Karpas-422 (cell line): ENCODE measurements at regions not wholly inside any gene's neighbourhood (a gene's known extent, or its start where the extent isn't known, plus 50 kb on each side); places are given as distances from the start of the nearest gene placed in this dataset.

Experiments
- DNase-seq: peaks from one replicate; pipeline ENCODE4 v3.0.0-alpha.2; 2015
- H2AFZ ChIP-seq: fragments of 200-600 bp; sonication (generic); 2 replicates; pipeline ENCODE4 v1.6.1; 2014; ENCODE audit warnings: antibody characterized with exemption, low read length, mixed read lengths
- H3K27ac ChIP-seq: fragments of 200-600 bp; sonication (generic); 2 replicates; pipeline ENCODE4 v1.5.1; 2014; ENCODE audit warnings: mild to moderate bottlenecking, low read length, moderate library complexity
- H3K27me3 ChIP-seq: fragments of 200-600 bp; sonication (generic); 2 replicates; pipeline ENCODE4 v1.6.1; 2014; ENCODE audit warnings: low read length, mixed read lengths
- H3K36me3 ChIP-seq: fragments of 200-600 bp; sonication (generic); 2 replicates; pipeline ENCODE4 v1.6.1; 2014; ENCODE audit warnings: low read length, mixed read lengths; ENCODE audit not compliant: insufficient read depth
- H3K4me1 ChIP-seq: fragments of 200-600 bp; sonication (generic); 2 replicates; pipeline ENCODE4 v1.6.1; 2014; ENCODE audit warnings: mild to moderate bottlenecking, low read length, mixed read lengths
- H3K4me2 ChIP-seq: fragments of 200-600 bp; sonication (generic); 2 replicates; pipeline ENCODE4 v1.6.1; 2014; ENCODE audit warnings: low read length, low read depth, mild to moderate bottlenecking; ENCODE audit not compliant: poor library complexity, severe bottlenecking
- H3K4me3 ChIP-seq: fragments of 200-600 bp; sonication (generic); 2 replicates; pipeline ENCODE4 v1.5.1; 2014; ENCODE audit warnings: mild to moderate bottlenecking, antibody characterized with exemption, low read length, mixed read lengths
- H3K79me2 ChIP-seq: fragments of 200-600 bp; sonication (generic); 2 replicates; pipeline ENCODE4 v1.6.1; 2014; ENCODE audit warnings: mild to moderate bottlenecking, low read length, mixed read lengths
- H3K9ac ChIP-seq: fragments of 200-600 bp; sonication (generic); 2 replicates; pipeline ENCODE4 v1.6.0; 2014; ENCODE audit warnings: low read length
- H3K9me2 ChIP-seq: fragments of 200-600 bp; sonication (generic), shearing (Covaris generic); replicated peaks from 2 replicates; pipeline ENCODE4 v1.6.0; 2014; ENCODE audit warnings: mild to moderate bottlenecking, low read length, moderate library complexity; ENCODE audit not compliant: insufficient read depth
- H3K9me3 ChIP-seq: fragments of 300-700, 200-600 bp; sonication (generic); 2 replicates; pipeline ENCODE4 v1.6.1; 2014; ENCODE audit warnings: low read length, mixed read lengths
- H4K20me1 ChIP-seq: fragments of 200-600 bp; sonication (generic); 2 replicates; pipeline ENCODE4 v1.6.1; 2014; ENCODE audit warnings: mild to moderate bottlenecking, antibody characterized with exemption, low read length, low read depth; ENCODE audit not compliant: insufficient read depth

DNA sequence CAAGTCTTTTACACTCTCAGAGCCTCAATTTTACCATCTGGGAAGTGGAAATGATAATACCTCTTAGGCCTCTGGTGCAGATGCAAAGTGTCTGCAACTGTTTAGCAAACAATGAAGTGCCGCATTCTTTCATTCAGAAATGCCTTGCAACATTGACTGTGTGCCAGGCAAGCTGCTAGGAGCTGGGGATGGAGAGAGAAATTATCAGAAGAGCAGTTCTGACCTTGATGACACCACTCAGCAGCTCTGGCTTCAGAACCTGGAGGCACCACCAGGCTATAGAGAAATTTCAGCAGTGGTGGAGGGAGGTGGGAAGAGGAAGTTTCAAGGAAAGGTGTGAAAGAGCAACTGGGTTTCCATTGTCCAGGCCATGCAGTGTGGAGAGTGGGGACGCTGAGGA, 78.1 kb upstream of the HABP2 start:
- H3K27ac ChIP-seq: no peak overlapping the region
- H3K9me2 ChIP-seq: no peaks in the 10 kb centered on the region
- no peak for DNase-seq
- H3K4me2 ChIP-seq: no peak overlapping the region
- H3K4me3 ChIP-seq: no peak overlapping the region
- H3K36me3 ChIP-seq: no peaks in the 10 kb centered on the region
- no peaks in the 10 kb centered on the region for H4K20me1 ChIP-seq
- peaks cover 5% of the 10 kb centered on the region for H3K9me3 ChIP-seq
- H3K4me1 ChIP-seq: no peaks in the 10 kb centered on the region
- H2AFZ ChIP-seq: no peak overlapping the region
- no peaks in the 10 kb centered on the region for H3K79me2 ChIP-seq
- H3K27me3 ChIP-seq: no peaks in the 10 kb centered on the region
- H3K9ac ChIP-seq: no peak overlapping the region

DNA sequence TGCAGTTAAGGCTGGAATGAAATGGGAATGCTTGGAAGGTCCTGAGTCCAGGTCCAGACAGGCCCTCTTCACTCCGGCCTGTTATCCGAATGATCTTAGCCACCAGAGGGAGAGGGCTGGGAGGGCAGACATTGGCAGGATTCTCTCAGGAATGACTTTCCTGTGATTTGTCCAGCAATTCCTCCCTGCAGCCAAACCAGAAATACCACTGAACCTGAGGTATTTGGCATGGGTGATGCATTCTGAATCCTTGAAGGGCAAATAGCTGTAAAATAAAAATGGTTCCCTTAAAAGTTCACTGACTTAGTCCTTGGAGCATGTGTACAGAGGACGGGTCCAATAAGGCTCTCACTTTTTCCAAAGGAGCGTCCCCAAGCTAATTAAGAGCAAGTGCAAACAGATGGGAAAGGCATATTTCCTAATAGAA, 77.5 kb upstream of the HABP2 start:
- Histone ChIP-seq H4K20me1 (no peaks in the 10 kb centered on the region), H3K4me3 (no peak overlapping the region), H3K4me2 (no peak overlapping the region), H3K27ac (no peak overlapping the region), H3K9me3 (peaks cover 9% of the 10 kb centered on the region), H3K27me3 (no peaks in the 10 kb centered on the region), H3K4me1 (no peaks in the 10 kb centered on the region), H3K9me2 (no peaks in the 10 kb centered on the region), H2AFZ (no peak overlapping the region), H3K79me2 (no peaks in the 10 kb centered on the region), H3K9ac (no peak overlapping the region), H3K36me3 (no peaks in the 10 kb centered on the region)
- no peak for DNase-seq

DNA sequence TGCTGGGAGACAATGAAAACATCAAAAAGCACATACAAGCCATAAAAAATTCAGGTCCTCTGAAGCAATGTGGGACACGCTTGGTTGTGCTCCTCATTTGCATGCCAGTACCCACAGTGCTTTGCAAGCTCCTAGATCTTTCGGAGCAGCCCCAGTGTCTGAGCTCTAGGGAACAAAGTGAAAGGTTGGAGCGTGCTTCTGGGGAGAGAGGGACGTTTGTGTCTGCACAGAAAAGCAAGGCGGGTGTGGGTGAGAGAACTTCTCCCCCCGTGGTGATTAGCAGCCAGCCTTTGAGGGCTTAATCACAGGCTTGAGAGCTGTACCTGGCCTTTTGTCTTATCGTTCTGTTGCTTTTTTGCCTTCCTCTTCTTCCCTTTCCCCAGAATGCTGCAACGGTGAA, 76.7 kb upstream of the HABP2 start:
- Histone ChIP-seq H3K4me3 (no peak overlapping the region), H3K79me2 (no peaks in the 10 kb centered on the region), H3K4me2 (no peak overlapping the region), H3K36me3 (no peaks in the 10 kb centered on the region), H3K9me3 (peaks cover 13% of the 10 kb centered on the region), H4K20me1 (no peaks in the 10 kb centered on the region), H3K4me1 (no peaks in the 10 kb centered on the region), H2AFZ (no peak overlapping the region), H3K9ac (no peak overlapping the region), H3K27ac (no peak overlapping the region), H3K27me3 (no peaks in the 10 kb centered on the region), H3K9me2 (no peaks in the 10 kb centered on the region)
- no peak for DNase-seq

DNA sequence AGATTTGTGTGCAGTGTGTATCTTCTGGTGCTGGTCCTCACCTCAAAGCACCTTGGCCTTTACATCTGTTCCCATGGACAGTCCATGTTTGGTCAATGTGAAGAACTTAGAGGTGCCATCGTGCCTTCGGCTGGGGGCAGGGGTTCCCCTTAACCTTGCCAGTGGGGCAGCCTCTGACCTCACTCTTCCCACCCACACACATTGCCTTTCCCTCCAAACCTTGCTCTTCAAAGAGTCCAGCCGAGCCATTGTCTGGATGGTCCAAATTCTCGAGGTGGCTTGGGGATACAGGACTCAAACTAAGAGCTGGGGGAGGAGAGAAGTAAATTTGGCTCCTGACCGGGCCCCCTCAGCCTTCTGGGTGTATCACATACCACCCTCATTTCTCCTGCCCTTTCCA, 76.2 kb upstream of the HABP2 start:
- H3K27ac ChIP-seq: no peak overlapping the region
- no peak overlapping the region for H3K9ac ChIP-seq
- H3K9me3 ChIP-seq: peaks cover 13% of the 10 kb centered on the region
- H3K36me3 ChIP-seq: no peaks in the 10 kb centered on the region
- H3K79me2 ChIP-seq: no peaks in the 10 kb centered on the region
- no peak overlapping the region for H3K4me2 ChIP-seq
- H3K4me1 ChIP-seq: no peaks in the 10 kb centered on the region
- no peaks in the 10 kb centered on the region for H3K27me3 ChIP-seq
- H3K9me2 ChIP-seq: no peaks in the 10 kb centered on the region
- DNase-seq: no peak
- H4K20me1 ChIP-seq: no peaks in the 10 kb centered on the region
- no peak overlapping the region for H2AFZ ChIP-seq
- no peak overlapping the region for H3K4me3 ChIP-seq

DNA sequence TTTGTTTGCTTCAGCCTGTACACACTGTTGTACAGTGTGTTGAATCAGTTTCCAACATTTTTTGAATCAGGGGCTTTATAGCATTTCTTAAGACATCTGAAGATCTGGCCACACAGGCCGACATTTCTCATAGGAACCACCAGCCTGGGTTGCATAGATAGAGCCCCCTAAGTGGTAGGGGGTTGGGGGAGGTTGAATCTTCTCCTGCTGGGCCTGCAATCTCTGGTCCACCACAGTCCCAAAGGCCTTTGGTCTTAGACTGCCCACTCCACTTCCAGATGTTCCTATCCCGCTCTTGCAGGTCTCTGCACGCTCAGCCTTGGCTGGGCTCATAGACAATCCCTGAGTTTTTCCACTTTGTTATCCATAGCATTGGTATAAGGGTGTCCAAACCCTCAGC, 75.4 kb upstream of the HABP2 start:
- H3K9ac ChIP-seq: no peak overlapping the region

DNA sequence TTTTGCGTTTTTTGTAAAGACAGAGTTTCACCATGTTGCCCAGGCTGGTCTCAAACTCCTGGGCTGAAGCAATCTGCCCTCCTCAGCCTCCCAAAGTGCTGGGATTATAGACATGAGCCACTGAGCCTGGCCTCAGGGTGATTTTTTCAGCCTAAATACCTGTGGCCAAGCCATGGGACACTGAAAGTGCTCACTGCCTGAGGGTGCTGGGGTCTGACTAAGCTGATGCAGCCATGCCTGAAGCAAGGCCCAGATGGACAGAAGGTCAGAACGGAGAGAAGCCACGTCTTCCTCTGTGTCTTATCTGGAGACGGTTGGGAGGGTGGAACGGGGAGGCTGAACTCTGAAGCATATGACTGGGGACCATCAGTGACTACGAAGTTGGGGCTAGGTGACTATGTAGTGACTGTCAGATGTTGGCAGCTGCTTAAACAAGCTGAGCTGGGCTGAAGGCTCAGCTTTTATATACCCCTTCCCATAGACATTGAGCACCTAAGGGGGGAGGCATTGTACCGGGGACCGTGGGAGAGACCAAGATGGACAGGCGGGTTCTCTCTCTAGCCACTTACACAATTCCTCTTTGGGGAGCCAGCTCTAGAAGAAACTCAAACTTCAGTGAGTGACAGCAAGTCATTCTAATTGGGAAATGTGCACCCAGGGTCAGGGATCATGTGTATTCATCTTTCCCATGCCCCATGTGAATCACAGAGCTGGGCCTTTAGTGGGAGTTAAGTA, 73.3 kb upstream of the HABP2 start:
- Histone ChIP-seq H3K79me2 (no peaks in the 10 kb centered on the region), H3K27ac (no peak overlapping the region), H3K9me2 (no peaks in the 10 kb centered on the region), H3K4me1 (no peaks in the 10 kb centered on the region), H3K9ac (no peak overlapping the region), H3K9me3 (peaks cover 13% of the 10 kb centered on the region), H3K27me3 (no peaks in the 10 kb centered on the region), H2AFZ (no peak overlapping the region), H3K36me3 (no peaks in the 10 kb centered on the region), H3K4me2 (no peak overlapping the region), H4K20me1 (no peaks in the 10 kb centered on the region), H3K4me3 (no peak overlapping the region)
- no peak for DNase-seq

More for the DNA sequence above, 75.4 kb upstream of the HABP2 start:
- no peak overlapping the region for H3K4me2 ChIP-seq
- no peak overlapping the region for H3K27ac ChIP-seq
- no peak overlapping the region for H3K4me3 ChIP-seq
- no peaks in the 10 kb centered on the region for H3K36me3 ChIP-seq
- DNase-seq: no peak
- H3K27me3 ChIP-seq: no peaks in the 10 kb centered on the region
- no peaks in the 10 kb centered on the region for H3K4me1 ChIP-seq
- H3K9me3 ChIP-seq: peaks cover 13% of the 10 kb centered on the region
- H3K79me2 ChIP-seq: no peaks in the 10 kb centered on the region
- H4K20me1 ChIP-seq: no peaks in the 10 kb centered on the region
- H2AFZ ChIP-seq: no peak overlapping the region
- no peaks in the 10 kb centered on the region for H3K9me2 ChIP-seq

DNA sequence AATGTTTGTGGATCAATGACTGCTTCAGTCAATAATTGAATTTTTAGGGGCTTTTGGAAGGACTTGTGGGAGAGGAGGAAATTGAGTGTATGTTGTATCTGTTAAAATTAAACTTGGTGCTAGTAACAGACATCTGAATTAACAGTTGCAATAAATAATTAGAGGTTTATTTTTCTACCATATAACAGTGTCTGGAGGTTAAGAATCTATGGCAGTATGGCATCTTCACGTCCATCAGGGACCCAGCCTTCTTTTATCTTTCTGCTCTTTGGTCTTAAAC, 72.8 kb upstream of the HABP2 start:
- DNase-seq: no peak
- Histone ChIP-seq H3K4me3 (no peak overlapping the region), H3K36me3 (no peaks in the 10 kb centered on the region), H3K9me2 (no peaks in the 10 kb centered on the region), H3K27me3 (no peaks in the 10 kb centered on the region), H3K4me2 (no peak overlapping the region), H3K9me3 (peaks cover 13% of the 10 kb centered on the region), H3K4me1 (no peaks in the 10 kb centered on the region), H3K9ac (no peak overlapping the region), H3K79me2 (no peaks in the 10 kb centered on the region), H2AFZ (no peak overlapping the region), H3K27ac (no peak overlapping the region), H4K20me1 (no peaks in the 10 kb centered on the region)

DNA sequence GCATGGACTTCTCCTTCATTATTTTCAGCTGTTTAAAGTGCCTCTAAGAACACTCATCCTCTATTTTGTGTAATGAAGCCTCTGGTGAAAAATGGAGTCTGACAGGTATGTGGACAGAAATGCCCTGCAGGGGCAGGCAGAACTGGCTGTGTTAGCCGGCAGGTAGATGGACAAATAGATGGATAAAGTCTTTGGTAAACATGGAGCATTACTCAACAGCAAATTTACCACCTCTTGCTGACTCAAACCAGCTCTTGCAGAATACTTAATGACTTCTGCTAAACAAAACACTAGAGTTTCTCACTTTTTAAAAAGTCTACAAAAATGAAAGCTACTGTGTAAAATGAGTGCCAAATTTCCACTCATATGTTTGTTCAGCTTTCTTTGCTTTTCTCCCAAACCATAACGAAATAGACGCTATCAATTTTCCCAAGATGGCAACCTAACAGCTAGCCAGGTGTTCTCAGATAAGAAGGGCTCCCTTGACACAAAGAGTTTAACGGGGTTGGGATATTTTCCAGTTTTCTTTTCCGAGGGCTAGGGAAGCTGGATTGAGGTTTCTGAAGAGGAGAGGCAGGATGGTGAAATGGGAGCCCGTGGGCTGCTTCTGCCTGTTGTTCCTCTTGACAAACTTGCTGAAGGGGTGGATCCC, 71.9 kb upstream of the HABP2 start:
- Histone ChIP-seq H3K9me2 (no peaks in the 10 kb centered on the region), H3K9me3 (peaks cover 13% of the 10 kb centered on the region), H3K36me3 (no peaks in the 10 kb centered on the region), H3K9ac (no peak overlapping the region), H3K4me2 (no peak overlapping the region), H3K27ac (no peak overlapping the region), H3K79me2 (no peaks in the 10 kb centered on the region), H3K4me1 (no peaks in the 10 kb centered on the region), H3K4me3 (no peak overlapping the region), H2AFZ (no peak overlapping the region), H3K27me3 (no peaks in the 10 kb centered on the region), H4K20me1 (no peaks in the 10 kb centered on the region)
- no peak for DNase-seq
